DMS153 treated with DMSO at 0.1 percent for 48 hours (cell line): ENCODE measurements at regions not wholly inside any gene's neighbourhood (a gene's known extent, or its start where the extent isn't known, plus 50 kb on each side); places are given as distances from the start of the nearest gene placed in this dataset.

Experiments used
- DNase-seq: peaks from one replicate; lab custom pipeline; 2025; ENCODE audit not compliant: unreplicated experiment; lab: John Stamatoyannopoulos, UW

- DNase-seq, result no peak
These were observed 409.4 kb downstream of the GATA3 start for GRCh38 chr10:8463853-8464252.

GRCh38 chr10:8468477-8468876, 414.0 kb downstream of the GATA3 start:
- DNase-seq, result no peak

GRCh38 chr10:8473205-8473604, 418.7 kb downstream of the GATA3 start:
- no peak for DNase-seq

- DNase-seq, result no peak
These were observed 422.8 kb downstream of the GATA3 start for GRCh38 chr10:8477300-8477699.

GRCh38 chr10:8481718-8482504, 427.4 kb downstream of the GATA3 start:
- DNase-seq, result no peak

GRCh38 chr10:8485032-8485431, 430.5 kb downstream of the GATA3 start:
- DNase-seq, result no peak

- DNase-seq, result no peak
These were observed 432.9 kb downstream of the GATA3 start for GRCh38 chr10:8487346-8487745.

GRCh38 chr10:8489232-8489631, 434.7 kb downstream of the GATA3 start:
- no peak for DNase-seq

GRCh38 chr10:8489823-8490222, 435.3 kb downstream of the GATA3 start:
- DNase-seq, result no peak

- DNase-seq, result no peak
These were observed 443.8 kb downstream of the GATA3 start for GRCh38 chr10:8498290-8498689.

- no peak for DNase-seq
These were observed 444.4 kb downstream of the GATA3 start for GRCh38 chr10:8498881-8499280.

- no peak for DNase-seq
These were observed 444.8 kb downstream of the GATA3 start for GRCh38 chr10:8499312-8499711.

- DNase-seq, result no peak
These were observed 445.4 kb downstream of the GATA3 start for GRCh38 chr10:8499752-8500390.

GRCh38 chr10:8502573-8502972, 448.1 kb downstream of the GATA3 start:
- no peak for DNase-seq

- no peak for DNase-seq
These were observed 450.0 kb downstream of the GATA3 start for GRCh38 chr10:8504499-8504898.

- DNase-seq, result no peak
These were observed 452.7 kb downstream of the GATA3 start for GRCh38 chr10:8507156-8507555.

- DNase-seq, result no peak
These were observed 454.4 kb downstream of the GATA3 start for GRCh38 chr10:8508882-8509281.

GRCh38 chr10:8510471-8510870, 456.0 kb downstream of the GATA3 start:
- no peak for DNase-seq

- DNase-seq, result no peak
These were observed 456.5 kb downstream of the GATA3 start for GRCh38 chr10:8511026-8511425.

GRCh38 chr10:8513155-8514147, 459.0 kb downstream of the GATA3 start:
- DNase-seq, result no peak

GRCh38 chr10:8520382-8520781, 465.9 kb downstream of the GATA3 start:
- no peak for DNase-seq
